HG03354 (cell line): ENCODE measurements at regions not wholly inside any gene's neighbourhood (a gene's known extent, or its start where the extent isn't known, plus 50 kb on each side); places are given as distances from the start of the nearest gene placed in this dataset.
"Not testable (repeated sequence)": the region's sequence is repeated elsewhere in the genome, so short reads cannot be mapped to it uniquely, and the experiment has no call there.

Experiments used
- ATAC-seq: cut with Tn5 transposase; IDR thresholded peaks from one replicate; pipeline ENCODE4 v1.9.1; 2021; ENCODE audit warnings: mild to moderate bottlenecking; ENCODE audit not compliant: unreplicated experiment, poor library complexity, severe bottlenecking

DNA sequence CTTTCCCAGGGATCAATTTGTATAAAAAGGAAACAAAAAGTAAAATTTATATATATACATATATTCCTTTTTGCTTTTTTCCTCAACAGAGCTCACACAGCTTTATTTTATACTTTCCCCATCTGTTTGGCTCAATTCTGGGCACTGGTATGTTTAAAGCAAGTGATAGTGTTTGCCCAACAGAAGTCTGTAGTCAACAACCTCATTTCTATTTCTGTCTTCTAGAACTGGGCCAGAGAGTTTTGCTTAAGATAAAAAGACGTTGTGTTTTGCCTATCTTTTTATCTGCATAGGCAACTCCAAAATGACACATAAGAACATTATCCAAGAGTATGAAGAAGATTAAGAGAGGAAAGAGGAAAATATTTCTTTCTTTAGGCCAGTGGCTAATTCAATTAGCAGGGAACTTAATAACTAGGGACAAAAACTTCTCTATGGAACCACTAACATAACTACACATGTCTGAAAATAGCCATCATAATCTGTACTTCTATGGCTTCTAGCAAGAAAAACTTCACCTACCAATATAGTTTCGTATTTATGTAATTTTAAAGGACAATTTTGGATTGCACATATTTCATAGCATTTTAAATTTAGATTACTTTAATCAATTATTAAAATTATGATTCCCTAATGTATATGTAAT is 1300.5 kb downstream of the ARAP2 start:
- no peak for ATAC-seq

DNA sequence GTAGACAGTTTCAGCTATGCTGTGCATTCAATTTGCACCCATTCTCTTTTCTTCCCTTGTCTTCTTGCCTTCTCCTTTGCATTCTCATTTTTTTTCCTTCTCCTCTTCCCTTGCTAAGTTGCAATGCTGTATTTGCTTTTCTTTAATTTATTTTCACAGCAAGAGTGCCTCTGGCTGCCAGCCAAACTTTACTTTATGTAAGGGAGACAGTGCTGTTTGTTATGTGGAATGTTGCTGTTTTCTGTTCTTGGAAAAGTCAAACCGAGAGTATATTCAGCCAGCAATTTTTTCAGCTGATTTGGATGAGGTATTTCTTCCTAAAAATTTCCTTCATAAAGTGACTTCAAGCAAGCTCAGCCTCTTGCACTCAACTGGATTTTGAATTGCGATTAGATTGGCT is 1293.4 kb downstream of the ARAP2 start:
- no peak for ATAC-seq

DNA sequence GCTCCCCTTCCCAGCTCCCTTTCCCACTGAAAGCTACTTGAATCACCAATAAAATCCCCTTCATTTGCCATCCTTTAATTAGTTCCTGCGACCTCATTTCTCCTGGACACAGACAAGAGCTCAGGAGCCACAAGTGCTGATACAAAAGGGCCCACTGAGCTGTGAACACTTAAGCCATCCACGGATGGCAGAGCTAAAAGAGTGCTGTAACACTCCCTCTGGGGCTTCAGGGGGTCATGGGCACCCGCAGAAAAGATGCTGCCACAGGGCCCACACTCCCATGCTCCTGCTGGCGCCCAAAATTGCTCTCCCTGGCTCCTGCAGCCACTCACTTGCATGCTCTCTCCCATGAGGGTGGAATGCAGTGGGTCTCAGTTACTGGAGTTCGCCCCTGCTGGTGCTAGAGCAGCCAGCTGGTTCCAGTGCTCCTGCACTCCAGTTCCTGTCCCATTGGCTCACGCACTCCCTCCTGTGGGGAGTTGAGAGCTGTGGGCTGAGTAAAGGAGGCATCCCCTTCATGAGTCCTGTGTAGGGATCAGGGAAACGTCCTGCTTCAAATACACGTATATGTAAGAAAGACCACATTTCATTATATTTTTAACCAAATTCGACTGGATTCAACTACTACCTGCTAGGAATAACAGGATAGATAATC is 1291.0 kb downstream of the ARAP2 start:
- ATAC-seq, result no peak

DNA sequence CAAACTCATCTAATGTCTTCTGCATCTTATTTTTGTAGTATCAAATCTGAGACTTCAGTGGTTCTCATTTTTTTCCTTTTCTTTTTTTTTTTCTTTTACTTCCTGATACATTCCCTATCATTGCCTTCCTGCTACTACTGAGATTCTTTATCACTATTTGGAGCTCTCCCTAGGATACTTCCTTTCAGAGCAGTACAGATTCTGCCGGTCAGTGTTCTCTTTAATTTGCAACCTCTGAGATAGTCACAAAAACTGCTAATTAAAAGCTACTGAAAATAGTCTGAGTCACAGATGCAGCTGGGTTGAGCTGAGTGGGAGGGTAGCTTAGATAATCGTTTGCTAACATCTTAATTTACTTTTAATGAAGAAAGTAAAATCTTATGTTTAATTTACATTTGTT is 1279.7 kb downstream of the ARAP2 start:
- ATAC-seq, result no peak

GRCh38 chr4:34972189-34972588 is 1272.1 kb downstream of the ARAP2 start:
- ATAC-seq, result no peak

- ATAC-seq, result no peak
Measured at GRCh38 chr4:34973650-34974312, 1270.5 kb downstream of the ARAP2 start.

DNA sequence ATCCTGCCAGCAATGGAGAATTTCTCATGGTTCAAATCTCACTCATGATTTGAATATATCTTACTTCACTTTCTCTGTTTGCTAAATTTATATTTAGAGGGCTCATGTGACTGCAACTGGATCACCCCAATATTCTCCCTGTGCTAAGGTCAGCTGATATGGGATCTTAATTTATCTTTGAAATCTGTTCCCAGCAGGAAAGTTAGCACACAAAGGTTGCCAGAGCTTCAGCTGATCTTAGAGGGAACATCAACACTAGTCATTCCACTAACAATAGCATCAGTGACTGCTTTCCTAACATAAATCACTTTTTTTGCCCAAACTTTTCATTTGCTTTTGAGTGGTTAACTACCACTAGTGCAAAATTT is 1270.0 kb downstream of the ARAP2 start:
- ATAC-seq, result no peak

- not testable (repeated sequence) for ATAC-seq
Measured at GRCh38 chr4:35021222-35021621, 1223.1 kb downstream of the ARAP2 start.

DNA sequence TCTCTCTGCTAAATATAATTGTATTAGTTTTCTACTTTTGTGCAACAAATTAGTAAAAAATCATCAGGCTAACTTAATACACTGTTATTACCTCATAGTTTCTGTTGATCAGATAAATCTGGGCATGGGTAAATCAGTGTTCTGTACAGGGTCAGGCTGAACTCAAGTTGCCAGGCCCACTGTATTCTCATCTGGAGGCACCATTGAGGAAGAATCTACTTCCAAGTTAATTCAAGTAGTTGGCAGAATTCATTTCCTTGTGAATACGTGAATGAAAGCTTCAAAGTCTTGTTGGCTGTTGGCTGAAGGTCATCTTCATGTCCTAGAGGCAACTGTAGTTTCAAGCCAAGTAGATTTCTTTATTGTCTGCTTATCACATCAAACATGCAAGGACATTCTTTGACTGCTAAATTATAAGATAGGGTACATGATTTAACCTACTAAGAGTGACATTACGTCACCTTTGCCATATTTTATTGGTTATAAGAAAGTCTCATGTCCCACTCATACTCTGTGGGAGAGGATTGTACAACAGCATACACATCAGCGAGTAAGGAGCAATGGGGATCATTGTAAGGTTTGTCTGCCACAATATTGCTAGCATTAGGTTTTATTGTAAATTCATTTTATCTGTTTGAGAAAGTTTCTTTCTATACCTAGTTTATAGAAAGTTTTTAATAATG is 1219.0 kb downstream of the ARAP2 start:
- no peak for ATAC-seq

DNA sequence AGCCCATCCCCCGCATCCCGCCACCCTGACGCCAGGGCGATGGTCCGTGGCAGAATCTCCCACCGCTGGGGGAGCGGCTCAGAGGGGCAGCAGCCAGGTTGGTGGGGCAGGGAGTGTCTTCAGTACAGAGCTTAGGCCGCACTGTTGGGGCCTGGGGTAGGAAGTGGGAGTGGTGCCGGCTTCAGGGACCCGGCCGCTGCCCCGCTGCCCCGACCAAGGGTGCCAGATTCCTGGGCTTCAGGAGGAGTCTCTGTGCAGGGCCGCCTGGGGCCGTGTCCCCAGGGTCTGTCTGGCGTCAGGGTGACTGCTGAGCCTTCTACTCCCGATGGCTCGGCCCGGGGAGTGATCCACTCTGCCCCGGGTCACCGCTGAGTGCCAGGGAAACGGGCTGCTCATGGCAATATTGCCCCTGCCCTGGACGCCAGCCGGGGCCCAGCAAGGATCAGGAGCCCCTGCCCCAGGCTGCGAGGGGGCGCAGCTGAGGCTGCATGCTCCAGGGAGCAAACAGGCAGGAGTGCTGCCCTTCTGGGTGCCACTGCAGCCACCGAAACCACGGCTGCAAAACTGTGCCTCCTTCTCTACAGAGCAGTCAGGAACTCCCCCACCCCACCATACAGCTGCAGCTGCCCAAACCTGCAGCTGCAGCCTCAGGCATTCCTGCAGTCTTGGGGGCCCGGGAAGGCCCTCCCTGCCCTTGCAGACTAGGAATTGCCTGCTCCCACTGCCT is 1206.1 kb downstream of the ARAP2 start:
- no peak for ATAC-seq

GRCh38 chr4:35038845-35039244 is 1205.5 kb downstream of the ARAP2 start:
- ATAC-seq, result no peak

GRCh38 chr4:35052546-35052945 is 1191.8 kb downstream of the ARAP2 start:
- no peak for ATAC-seq

- ATAC-seq, result no peak
Measured at GRCh38 chr4:35063031-35063570, 1181.2 kb downstream of the ARAP2 start.

DNA sequence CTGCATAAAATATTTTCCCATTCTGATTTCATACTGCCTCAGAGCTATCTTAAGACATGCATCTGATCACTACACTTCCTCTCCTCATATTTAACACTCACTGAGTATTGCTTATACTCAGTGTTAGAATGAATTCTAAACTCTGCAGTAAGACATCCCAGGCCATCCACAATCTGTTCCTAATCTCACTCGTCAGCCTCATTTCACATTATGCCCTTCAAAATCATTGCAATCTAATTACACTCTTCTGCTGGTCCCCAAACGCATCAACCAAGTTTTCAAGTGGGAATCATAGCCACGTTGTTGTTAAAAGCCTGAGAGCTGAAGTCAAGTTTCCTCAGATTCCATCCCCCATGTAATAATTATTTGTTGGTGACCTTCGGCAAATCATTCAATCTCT is 1177.9 kb downstream of the ARAP2 start:
- ATAC-seq, result no peak

DNA sequence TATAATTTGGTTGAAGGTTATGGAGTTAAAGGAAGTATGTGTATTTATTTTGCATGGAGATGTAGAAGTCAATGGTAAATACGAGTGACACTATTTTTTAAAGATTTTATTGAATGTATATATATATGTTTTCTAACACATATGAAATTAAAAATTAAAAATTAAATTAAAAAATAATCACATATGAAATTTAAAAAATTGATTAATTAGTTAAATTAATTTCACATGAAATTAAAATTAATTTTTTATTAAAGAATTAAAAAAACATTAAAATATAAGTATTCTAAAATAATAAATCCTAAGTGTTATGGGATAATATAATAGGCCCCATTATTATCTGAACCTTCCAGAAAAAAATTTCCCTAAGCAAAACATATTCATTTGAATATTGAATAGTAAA is 1163.5 kb downstream of the ARAP2 start:
- ATAC-seq, result no peak

DNA sequence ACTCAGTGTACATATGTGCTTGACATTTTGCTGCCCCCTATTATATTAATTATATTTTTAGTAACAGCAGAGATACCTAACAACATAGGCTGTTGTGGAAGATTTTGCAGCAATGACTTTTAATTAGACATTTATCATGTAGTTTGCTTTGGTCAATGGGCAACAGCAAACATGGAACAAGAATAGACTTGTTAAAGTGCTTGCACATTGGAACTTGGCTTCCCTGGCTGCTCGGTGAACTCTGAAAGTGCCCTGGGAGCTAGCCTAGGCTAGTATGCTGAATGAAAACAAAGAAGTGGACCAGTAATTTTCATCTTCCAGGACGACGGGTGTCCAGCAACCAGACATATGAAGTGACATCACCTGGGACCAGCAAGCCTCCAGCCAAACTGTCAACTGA is 1157.1 kb downstream of the ARAP2 start:
- no peak for ATAC-seq

DNA sequence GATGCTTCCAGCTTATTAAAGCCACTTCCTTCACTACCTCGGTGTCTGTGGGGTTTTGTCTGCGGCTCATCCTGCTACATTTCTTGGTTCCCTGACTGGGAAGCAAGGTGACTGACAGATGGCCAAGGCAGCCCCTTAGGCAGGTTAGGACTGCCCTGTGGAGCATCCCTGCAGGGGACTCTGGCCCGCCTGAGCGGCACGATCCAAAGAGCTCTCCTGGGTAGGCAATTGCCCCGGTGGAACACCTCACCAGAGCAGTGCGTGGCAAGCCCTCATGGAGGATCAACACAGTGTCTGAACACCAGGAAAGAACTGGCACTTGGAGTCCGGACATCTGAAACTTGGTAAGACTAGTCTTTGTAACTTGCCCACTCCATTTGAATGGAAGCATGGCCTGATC is 1143.4 kb downstream of the ARAP2 start:
- ATAC-seq, result no peak

- no peak for ATAC-seq
Measured at GRCh38 chr4:35102066-35102465, 1142.2 kb downstream of the ARAP2 start.

GRCh38 chr4:35105486-35105885 is 1138.8 kb downstream of the ARAP2 start:
- no peak for ATAC-seq
